ENCODE measurements at regions not wholly inside any gene's neighbourhood (a gene's known extent, or its start where the extent isn't known, plus 50 kb on each side); places are given as distances from the start of the nearest gene placed in this dataset.

GRCh38 chr18:67875944-67876343 is 359.4 kb upstream of the DSEL start:
- no TSS peak for BruUV-seq (replicated peaks)
- TF ChIP-seq, protein P1, sequence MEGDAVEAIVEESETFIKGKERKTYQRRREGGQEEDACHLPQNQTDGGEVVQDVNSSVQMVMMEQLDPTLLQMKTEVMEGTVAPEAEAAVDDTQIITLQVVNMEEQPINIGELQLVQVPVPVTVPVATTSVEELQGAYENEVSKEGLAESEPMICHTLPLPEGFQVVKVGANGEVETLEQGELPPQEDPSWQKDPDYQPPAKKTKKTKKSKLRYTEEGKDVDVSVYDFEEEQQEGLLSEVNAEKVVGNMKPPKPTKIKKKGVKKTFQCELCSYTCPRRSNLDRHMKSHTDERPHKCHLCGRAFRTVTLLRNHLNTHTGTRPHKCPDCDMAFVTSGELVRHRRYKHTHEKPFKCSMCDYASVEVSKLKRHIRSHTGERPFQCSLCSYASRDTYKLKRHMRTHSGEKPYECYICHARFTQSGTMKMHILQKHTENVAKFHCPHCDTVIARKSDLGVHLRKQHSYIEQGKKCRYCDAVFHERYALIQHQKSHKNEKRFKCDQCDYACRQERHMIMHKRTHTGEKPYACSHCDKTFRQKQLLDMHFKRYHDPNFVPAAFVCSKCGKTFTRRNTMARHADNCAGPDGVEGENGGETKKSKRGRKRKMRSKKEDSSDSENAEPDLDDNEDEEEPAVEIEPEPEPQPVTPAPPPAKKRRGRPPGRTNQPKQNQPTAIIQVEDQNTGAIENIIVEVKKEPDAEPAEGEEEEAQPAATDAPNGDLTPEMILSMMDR (IDR thresholded peaks at IDR 0.05; ENCODE audit: unreplicated experiment): no peak
- no peaks in the 10 kb centered on the region for H3K27me3 Mint-ChIP-seq (ENCODE audit: unreplicated experiment)
- CTCF ChIA-PET: no interaction called here
- H3K27ac Mint-ChIP-seq (ENCODE audit: unreplicated experiment): no peak overlapping the region
- intact Hi-C loops (cut with micrococcal nuclease; ENCODE audit: unreplicated experiment): no loop called here
- no peaks in the 10 kb centered on the region for H3K9me3 Mint-ChIP-seq (ENCODE audit: low read depth, unreplicated experiment)
- H3K4me1 Mint-ChIP-seq (ENCODE audit: low read depth, unreplicated experiment): no peaks in the 10 kb centered on the region
- H3K36me3 Mint-ChIP-seq (ENCODE audit: insufficient read depth, unreplicated experiment): no peaks in the 10 kb centered on the region
- DNase-seq: no peak
- no peak overlapping the region for H3K4me3 Mint-ChIP-seq (ENCODE audit: low read depth, unreplicated experiment)

DNA sequence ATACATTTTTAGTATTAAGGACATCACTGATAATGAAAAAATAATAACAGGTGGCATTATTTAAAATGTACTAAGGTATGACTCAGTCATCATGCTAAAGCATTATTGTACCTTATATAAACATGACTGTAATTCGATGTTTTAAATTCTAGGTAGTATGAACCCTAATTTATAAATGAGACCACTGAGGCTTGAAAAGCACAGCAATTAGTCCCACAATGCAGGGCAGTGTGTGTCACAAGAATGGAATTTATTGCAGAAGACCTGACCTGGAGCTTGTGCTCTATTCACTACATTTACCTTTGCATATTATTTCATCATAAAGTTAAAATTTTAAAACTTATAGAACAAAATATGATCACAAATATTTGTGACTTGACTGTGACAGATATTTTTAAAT is 358.5 kb upstream of the DSEL start:
- Mint-ChIP-seq H3K4me3 (ENCODE audit: low read depth, unreplicated experiment) (no peak overlapping the region), H3K27ac (ENCODE audit: unreplicated experiment) (no peak overlapping the region), H3K9me3 (ENCODE audit: low read depth, unreplicated experiment) (no peaks in the 10 kb centered on the region), H3K36me3 (ENCODE audit: insufficient read depth, unreplicated experiment) (no peaks in the 10 kb centered on the region), H3K27me3 (ENCODE audit: unreplicated experiment) (no peaks in the 10 kb centered on the region), H3K4me1 (ENCODE audit: low read depth, unreplicated experiment) (no peaks in the 10 kb centered on the region)
- CTCF ChIA-PET: no interaction called here
- no peak for DNase-seq
- intact Hi-C loops (cut with micrococcal nuclease; ENCODE audit: unreplicated experiment): no loop called here
- TF ChIP-seq, protein P1 (IDR thresholded peaks at IDR 0.05; ENCODE audit: unreplicated experiment): no peak
- BruUV-seq (replicated peaks): no TSS peak

GRCh38 chr18:67865400-67865799 is 348.9 kb upstream of the DSEL start:
- Mint-ChIP-seq H3K4me1 (ENCODE audit: low read depth, unreplicated experiment) (peaks cover 9% of the 10 kb centered on the region), H3K27ac (ENCODE audit: unreplicated experiment) (no peak overlapping the region), H3K4me3 (ENCODE audit: low read depth, unreplicated experiment) (no peak overlapping the region), H3K36me3 (ENCODE audit: insufficient read depth, unreplicated experiment) (no peaks in the 10 kb centered on the region), H3K27me3 (ENCODE audit: unreplicated experiment) (no peaks in the 10 kb centered on the region), H3K9me3 (ENCODE audit: low read depth, unreplicated experiment) (peaks cover 2% of the 10 kb centered on the region)
- CTCF ChIA-PET: no interaction called here
- BruUV-seq (replicated peaks): no TSS peak
- intact Hi-C loops (cut with micrococcal nuclease; ENCODE audit: unreplicated experiment): loop anchor here (5.0 kb wide), 1 partner anchor 348 kb away; the partner anchor contains the start of gene DSEL
- no peak for DNase-seq
- TF ChIP-seq, protein P1 (IDR thresholded peaks at IDR 0.05; ENCODE audit: unreplicated experiment): no peak

DNA sequence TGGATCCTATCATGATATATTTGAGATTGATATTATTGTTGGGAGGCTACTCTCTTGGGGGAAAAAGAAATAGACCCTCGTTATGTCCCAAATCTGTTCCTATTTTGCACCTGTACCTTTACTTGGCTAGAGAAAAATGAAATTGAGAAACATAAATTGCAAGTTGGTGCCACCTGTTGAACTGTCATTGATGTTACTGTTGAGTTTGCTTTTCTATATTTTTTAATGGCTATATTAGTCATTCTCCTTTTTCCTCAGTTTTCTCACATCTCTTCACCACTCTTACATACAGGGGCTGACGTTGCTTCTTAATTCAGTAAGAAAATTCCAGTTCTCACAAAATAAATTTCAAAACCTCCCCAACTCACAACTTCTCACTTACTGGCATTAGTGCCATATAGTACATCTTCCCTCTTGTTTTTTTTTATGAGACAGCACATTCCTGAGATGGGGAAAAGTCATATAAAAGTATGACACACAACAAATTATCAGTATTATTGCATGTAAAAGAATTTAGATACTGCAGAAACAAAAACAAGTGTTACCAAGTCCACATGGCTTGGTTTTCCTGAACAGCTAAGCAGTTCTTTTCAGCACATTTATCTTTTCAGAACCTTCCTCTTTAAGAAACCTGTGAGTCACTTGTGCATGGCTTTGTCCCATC is 348.3 kb upstream of the DSEL start:
- Mint-ChIP-seq H3K36me3 (ENCODE audit: insufficient read depth, unreplicated experiment) (no peaks in the 10 kb centered on the region), H3K4me1 (ENCODE audit: low read depth, unreplicated experiment) (peaks cover 9% of the 10 kb centered on the region), H3K9me3 (ENCODE audit: low read depth, unreplicated experiment) (peaks cover 2% of the 10 kb centered on the region), H3K4me3 (ENCODE audit: low read depth, unreplicated experiment) (no peak overlapping the region), H3K27ac (ENCODE audit: unreplicated experiment) (no peak overlapping the region), H3K27me3 (ENCODE audit: unreplicated experiment) (no peaks in the 10 kb centered on the region)
- TF ChIP-seq, protein P1 (IDR thresholded peaks at IDR 0.05; ENCODE audit: unreplicated experiment): no peak
- no TSS peak for BruUV-seq (replicated peaks)
- intact Hi-C loops (cut with micrococcal nuclease; ENCODE audit: unreplicated experiment): loop anchor here (5.0 kb wide), 1 partner anchor 348 kb away; the partner anchor contains the start of gene DSEL
- CTCF ChIA-PET: no interaction called here
- DNase-seq: no peak
